Epithelial cell of esophagus (primary cell): ENCODE measurements at regions not wholly inside any gene's neighbourhood (a gene's known extent, or its start where the extent isn't known, plus 50 kb on each side); places are given as distances from the start of the nearest gene placed in this dataset.

Experiments
- DNase-seq: peaks from one replicate; pipeline ENCODE4 v3.0.0; 2010; ENCODE audit warnings: low read depth
- H3K4me3 ChIP-seq: 2 replicates; pipeline ENCODE4 v1.5.1; 2011; ENCODE audit warnings: mild to moderate bottlenecking, low read length, control low read depth
- CTCF ChIP-seq: IDR thresholded peaks from 2 replicates; pipeline ENCODE4 v1.5.1; 2011; ENCODE audit warnings: low read depth, mild to moderate bottlenecking, low read length, control low read depth, inconsistent platforms; ENCODE audit not compliant: insufficient read depth; ENCODE audit errors: missing control alignments

DNA sequence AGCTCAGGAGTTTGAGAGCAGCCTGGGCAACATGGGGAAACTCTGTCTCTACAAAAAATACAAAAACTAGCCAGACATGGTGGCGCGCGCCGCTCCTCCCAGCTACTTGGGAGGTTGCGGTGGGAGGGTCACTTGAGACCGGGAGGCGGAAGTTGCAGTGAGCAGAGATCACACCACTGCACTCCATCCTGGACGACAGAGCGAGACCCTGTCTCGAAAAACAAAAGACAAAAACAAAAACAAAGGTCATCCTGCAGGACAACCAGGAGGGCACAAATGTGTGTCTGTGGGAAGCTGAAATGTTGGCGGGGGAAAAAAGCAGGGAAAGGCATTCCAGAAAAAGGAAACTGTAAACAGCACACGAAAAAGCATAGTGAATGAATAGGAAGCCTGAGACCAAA, 104.1 kb upstream of the HNRNPU start:
- no peak for DNase-seq
- TF ChIP-seq CTCF = no peak
- no peak overlapping the region for H3K4me3 ChIP-seq

DNA sequence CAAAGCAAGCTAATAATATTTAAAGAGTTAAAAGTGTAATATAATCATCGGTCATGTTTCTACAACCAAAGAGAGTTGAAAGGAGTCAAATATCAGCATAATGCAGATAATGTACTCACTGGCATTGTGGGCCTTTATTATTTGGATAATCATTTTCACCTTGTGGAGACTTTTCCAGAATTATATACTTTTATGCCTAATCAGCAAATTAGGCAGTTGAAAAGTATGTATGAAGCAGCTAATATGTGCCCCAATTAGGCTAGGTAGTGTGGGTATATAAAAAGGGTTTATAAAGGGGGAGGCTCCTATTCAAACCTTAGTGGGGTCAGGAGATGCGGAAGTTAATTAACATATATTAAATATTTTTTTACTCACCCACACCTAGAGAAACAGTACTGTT, 102.8 kb upstream of the HNRNPU start:
- DNase-seq = no peak
- no peak overlapping the region for H3K4me3 ChIP-seq
- no peak for TF ChIP-seq CTCF

GRCh38 chr1:244965185-244966030, 101.1 kb upstream of the HNRNPU start:
- no peak for DNase-seq
- TF ChIP-seq CTCF = no peak
- no peak overlapping the region for H3K4me3 ChIP-seq

DNA sequence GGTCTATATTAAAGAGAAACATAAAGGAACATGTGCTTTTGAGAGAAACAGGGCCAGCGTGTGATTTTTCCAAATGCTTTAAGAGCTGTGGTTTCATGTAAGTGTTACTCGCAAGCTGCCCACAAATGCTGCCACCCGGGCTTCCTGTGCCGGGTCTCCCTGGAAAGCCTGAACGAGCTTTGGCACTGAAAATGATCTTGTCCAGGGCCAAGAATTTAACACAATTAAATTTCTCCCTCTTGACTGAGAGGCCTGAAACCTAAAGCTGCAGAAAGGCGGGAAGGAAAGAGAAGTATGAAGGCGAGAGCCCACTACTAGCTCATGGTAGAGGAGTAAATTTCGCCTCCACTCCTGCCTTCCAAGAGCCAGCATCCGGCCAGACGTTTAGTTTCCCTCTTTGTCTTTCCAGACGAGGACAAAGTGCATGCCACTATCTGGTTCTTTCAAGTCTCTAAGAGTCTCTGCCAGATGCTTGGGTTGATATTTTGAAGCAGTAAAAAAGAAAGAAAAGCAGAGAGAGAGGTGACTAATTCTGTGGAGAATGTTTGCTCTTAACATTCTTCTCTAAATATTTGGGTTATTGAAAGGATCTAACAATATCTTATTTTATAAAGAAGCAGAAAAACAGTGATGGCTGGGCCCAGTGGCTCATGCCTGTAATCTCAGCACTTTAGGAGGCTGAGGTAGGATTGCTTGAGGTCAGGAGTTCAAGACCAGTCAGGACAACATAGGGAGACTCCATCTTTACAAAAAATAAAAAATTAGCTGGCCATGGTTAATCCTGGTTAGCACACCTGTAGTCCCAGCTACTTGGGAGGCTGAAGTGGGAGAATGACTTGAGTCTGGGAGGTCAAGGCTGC, 100.0 kb upstream of the HNRNPU start:
- no peak for TF ChIP-seq CTCF
- H3K4me3 ChIP-seq = no peak overlapping the region
- DNase-seq = no peak

DNA sequence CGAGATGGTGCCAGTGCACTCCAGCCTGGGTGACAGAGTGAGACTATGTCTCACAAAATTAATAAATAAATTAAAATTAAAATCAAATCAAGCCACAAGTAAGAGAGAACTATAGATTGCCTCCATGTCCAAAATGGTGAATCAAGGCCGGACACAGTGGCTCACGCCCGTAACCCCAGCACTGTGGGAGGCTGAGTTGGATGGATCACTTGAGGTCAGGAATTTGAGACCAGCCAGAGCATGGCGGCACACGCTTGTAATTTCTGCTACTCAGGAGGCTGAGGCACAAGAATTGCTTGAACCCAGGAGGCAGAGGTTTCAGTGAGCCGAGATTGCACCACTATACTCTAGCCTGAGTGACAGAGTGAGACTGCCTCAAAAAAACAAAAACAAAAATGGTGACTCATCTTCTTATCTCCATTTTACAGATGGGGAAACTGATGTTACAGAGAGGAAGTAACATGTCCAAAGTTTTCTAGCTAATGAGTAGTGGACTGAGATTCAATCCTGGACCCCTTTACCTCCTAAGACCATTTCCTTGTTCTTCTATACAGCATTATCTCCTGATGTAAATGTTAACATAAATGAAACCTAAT, 99.0 kb upstream of the HNRNPU start:
- TF ChIP-seq CTCF = no peak
- DNase-seq = no peak
- no peak overlapping the region for H3K4me3 ChIP-seq

DNA sequence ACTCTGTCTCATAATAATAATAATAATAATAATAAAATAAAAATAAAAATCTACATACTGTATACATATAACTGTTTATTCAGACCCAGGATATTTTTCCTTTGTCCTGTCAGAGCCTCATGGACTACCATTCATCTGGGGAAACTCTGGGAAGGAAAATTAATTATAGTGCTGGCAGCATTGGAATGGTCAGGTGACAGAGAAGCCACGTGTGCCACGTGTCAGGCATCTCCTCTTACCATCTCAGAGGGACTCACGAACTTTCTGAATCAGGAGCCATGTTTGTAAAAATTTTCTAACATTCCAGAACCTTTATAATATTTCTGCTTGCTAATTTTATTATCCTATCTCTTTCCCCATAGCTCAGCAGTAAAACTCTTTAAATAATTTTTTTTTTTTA, 97.8 kb upstream of the HNRNPU start:
- no peak overlapping the region for H3K4me3 ChIP-seq
- TF ChIP-seq CTCF = no peak
- no peak for DNase-seq
